ENCODE measurements at regions not wholly inside any gene's neighbourhood (a gene's known extent, or its start where the extent isn't known, plus 50 kb on each side); places are given as distances from the start of the nearest gene placed in this dataset.

- H2AFZ ChIP-seq (ENCODE audit: low read length) = no peak overlapping the region
- no peaks in the 10 kb centered on the region for H3K9me3 ChIP-seq (ENCODE audit: low read length)
- H3K4me2 ChIP-seq (ENCODE audit: low read length) = no peak overlapping the region
- DNase-seq (ENCODE audit: low spot score) = no peak
- no peak overlapping the region for H3K27ac ChIP-seq (ENCODE audit: low read depth, low read length, poor library complexity, severe bottlenecking)
- H3K4me3 ChIP-seq (ENCODE audit: low read depth, low read length, poor library complexity, severe bottlenecking) = no peak overlapping the region
- TF ChIP-seq EZH2phosphoT487 (IDR thresholded peaks at IDR 0.05; ENCODE audit: borderline replicate concordance, low read depth, low read length) (no peak), CTCF (conservative IDR thresholded peaks at IDR 0.05; ENCODE audit: low read length) (no peak)
- no peaks in the 10 kb centered on the region for H3K79me2 ChIP-seq (ENCODE audit: insufficient read depth, low read depth, low read length)
- no peaks in the 10 kb centered on the region for H4K20me1 ChIP-seq (ENCODE audit: insufficient read depth, low read length)
- intact Hi-C loops (cut with micrococcal nuclease; ENCODE audit: unreplicated experiment) = no loop called here
- ChIA-PET POLR2A (interaction anchor here (0.7 to 1.4 kb wide), 3 partner anchors 10 to 182 kb away, joined by 3 to 4 read pairs (median 4); no protein-coding TSS in a partner anchor), CTCF (ENCODE audit: unreplicated experiment) (no interaction called here)
- H3K36me3 ChIP-seq (ENCODE audit: insufficient read depth, low read length) = no peaks in the 10 kb centered on the region
- no peaks in the 10 kb centered on the region for H3K9me2 ChIP-seq (ENCODE audit: insufficient read depth, low read length)
- H3K4me1 ChIP-seq (ENCODE audit: insufficient read depth, low read length, poor library complexity, severe bottlenecking) = peaks cover under 1% of the 10 kb centered on the region
- no TSS peak for BruUV-seq (replicated peaks)
These were observed 68.9 kb upstream of the HDAC9 start for GRCh38 chr7:18426564-18427226.

- Histone ChIP-seq H4K20me1 (ENCODE audit: insufficient read depth, low read length) (no peaks in the 10 kb centered on the region), H3K9me2 (ENCODE audit: insufficient read depth, low read length) (no peaks in the 10 kb centered on the region), H3K4me3 (ENCODE audit: low read depth, low read length, poor library complexity, severe bottlenecking) (no peak overlapping the region), H3K4me2 (ENCODE audit: low read length) (no peak overlapping the region), H3K36me3 (ENCODE audit: insufficient read depth, low read length) (no peaks in the 10 kb centered on the region), H3K9me3 (ENCODE audit: low read length) (no peaks in the 10 kb centered on the region), H2AFZ (ENCODE audit: low read length) (no peak overlapping the region), H3K79me2 (ENCODE audit: insufficient read depth, low read depth, low read length) (no peaks in the 10 kb centered on the region), H3K4me1 (ENCODE audit: insufficient read depth, low read length, poor library complexity, severe bottlenecking) (no peaks in the 10 kb centered on the region), H3K27ac (ENCODE audit: low read depth, low read length, poor library complexity, severe bottlenecking) (no peak overlapping the region)
- intact Hi-C loops (cut with micrococcal nuclease; ENCODE audit: unreplicated experiment) = no loop called here
- CTCF ChIA-PET (ENCODE audit: unreplicated experiment) = no interaction called here
- no peak for DNase-seq (ENCODE audit: low spot score)
- BruUV-seq (replicated peaks) = no TSS peak
- POLR2A ChIA-PET = interaction anchor here (0.7 to 1.0 kb wide), 3 partner anchors 20 to 351 kb away, joined by 3 to 4 read pairs (median 4); no protein-coding TSS in a partner anchor
- TF ChIP-seq CTCF (conservative IDR thresholded peaks at IDR 0.05; ENCODE audit: low read length) (no peak), EZH2phosphoT487 (IDR thresholded peaks at IDR 0.05; ENCODE audit: borderline replicate concordance, low read depth, low read length) (no peak)
These were observed 66.0 kb upstream of the HDAC9 start for GRCh38 chr7:18429547-18429946.

- Histone ChIP-seq H3K27ac (ENCODE audit: low read depth, low read length, poor library complexity, severe bottlenecking) (no peak overlapping the region), H3K36me3 (ENCODE audit: insufficient read depth, low read length) (no peaks in the 10 kb centered on the region), H4K20me1 (ENCODE audit: insufficient read depth, low read length) (no peaks in the 10 kb centered on the region), H3K4me2 (ENCODE audit: low read length) (no peak overlapping the region), H3K9me2 (ENCODE audit: insufficient read depth, low read length) (no peaks in the 10 kb centered on the region), H3K4me3 (ENCODE audit: low read depth, low read length, poor library complexity, severe bottlenecking) (no peak overlapping the region), H3K79me2 (ENCODE audit: insufficient read depth, low read depth, low read length) (no peaks in the 10 kb centered on the region), H3K9me3 (ENCODE audit: low read length) (no peaks in the 10 kb centered on the region), H3K4me1 (ENCODE audit: insufficient read depth, low read length, poor library complexity, severe bottlenecking) (no peaks in the 10 kb centered on the region), H2AFZ (ENCODE audit: low read length) (no peak overlapping the region)
- DNase-seq (ENCODE audit: low spot score) = no peak
- POLR2A ChIA-PET = interaction anchor here (0.9 kb wide), 1 partner anchor 59 kb away, joined by 3 read pairs; no protein-coding TSS in a partner anchor
- no TSS peak for BruUV-seq (replicated peaks)
- TF ChIP-seq EZH2phosphoT487 (IDR thresholded peaks at IDR 0.05; ENCODE audit: borderline replicate concordance, low read depth, low read length) (no peak), CTCF (conservative IDR thresholded peaks at IDR 0.05; ENCODE audit: low read length) (no peak)
- CTCF ChIA-PET (ENCODE audit: unreplicated experiment) = no interaction called here
- intact Hi-C loops (cut with micrococcal nuclease; ENCODE audit: unreplicated experiment) = no loop called here
These were observed 64.7 kb upstream of the HDAC9 start for GRCh38 chr7:18430810-18431209.
